HEK293T (cell line): ENCODE measurements at regions not wholly inside any gene's neighbourhood (a gene's known extent, or its start where the extent isn't known, plus 50 kb on each side); places are given as distances from the start of the nearest gene placed in this dataset.

Experiments used
- BHLHE40 ChIP-seq: fragments of 450-650 bp; IDR thresholded peaks from 2 replicates; pipeline ENCODE4 v1.6.1; 2016; ENCODE audit warnings: mild to moderate bottlenecking, moderate library complexity, borderline replicate concordance
- CTBP1 ChIP-seq: fragments of 450-650 bp; IDR thresholded peaks from 2 replicates; pipeline ENCODE4 v1.6.1; 2016; ENCODE audit warnings: borderline replicate concordance
- SP1 ChIP-seq: fragments of 450-650 bp; IDR thresholded peaks from 2 replicates; pipeline ENCODE4 v1.6.1; 2017
- TARDBP ChIP-seq: fragments of 450-650 bp; IDR thresholded peaks from 2 replicates; pipeline ENCODE4 v1.6.1; 2016

DNA sequence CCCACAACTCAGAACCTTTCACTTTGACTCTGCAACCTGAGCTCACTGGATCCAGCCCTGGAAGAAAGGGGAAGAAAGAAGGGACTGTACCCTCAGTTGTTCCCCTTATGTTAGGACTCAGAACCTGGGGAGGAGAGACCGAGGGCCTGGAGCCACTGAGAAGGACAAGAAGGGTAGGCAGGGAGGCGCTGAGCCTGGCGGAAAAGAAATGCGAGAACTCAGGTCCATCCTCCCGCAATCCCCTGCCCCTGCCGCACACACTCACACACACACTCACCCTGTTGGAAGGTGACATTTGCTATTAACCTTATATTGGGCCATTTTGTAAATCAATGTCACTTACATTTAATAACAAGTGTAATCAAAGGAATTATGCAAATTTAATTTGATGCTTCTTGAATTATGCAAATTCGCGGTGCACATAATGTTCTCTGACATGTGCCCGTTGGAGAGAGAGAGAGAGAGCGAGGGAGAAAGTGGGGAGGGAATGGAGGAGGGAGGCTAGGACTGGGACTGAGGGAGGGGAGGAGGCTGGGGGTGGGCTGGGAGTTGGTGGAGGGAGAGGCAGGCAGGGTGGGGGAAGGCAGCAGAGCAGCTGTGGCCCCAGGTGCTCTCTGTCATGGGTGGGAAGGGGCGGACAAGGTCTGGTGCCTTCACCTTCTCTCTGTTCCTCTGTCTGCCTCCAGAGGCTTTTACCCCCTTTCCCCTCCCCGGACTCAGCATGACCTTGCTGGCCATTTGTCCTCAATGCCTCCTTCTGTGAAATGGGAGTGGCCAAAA, 99.6 kb upstream of the PAX2 start:
- TF ChIP-seq CTBP1 (no peak), SP1 (no peak), BHLHE40 (no peak), TARDBP (no peak)
